ENCODE measurements at regions not wholly inside any gene's neighbourhood (a gene's known extent, or its start where the extent isn't known, plus 50 kb on each side); places are given as distances from the start of the nearest gene placed in this dataset.
A peak's percentile ranks its signal among the peaks of the same experiment; 100 is the strongest.

DNA sequence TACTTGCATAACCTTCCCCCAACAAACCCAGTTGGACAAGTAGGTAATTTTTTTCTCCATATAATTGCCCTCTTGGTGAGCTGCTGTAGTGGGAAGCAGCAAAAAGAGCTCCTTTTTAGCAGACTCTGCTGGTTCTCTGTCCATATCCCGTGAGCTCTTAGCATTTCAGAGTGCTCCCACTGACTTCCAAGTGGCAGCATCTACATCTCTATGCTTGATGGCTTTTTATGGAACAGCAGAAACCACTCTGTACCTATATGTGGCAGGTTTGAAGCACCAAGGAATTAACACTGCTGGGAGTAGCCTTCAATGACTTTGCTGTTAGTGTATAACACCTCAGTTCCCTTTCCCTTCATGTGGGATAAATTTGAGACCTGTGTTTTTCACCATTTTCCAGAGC lies 168.4 kb upstream of the NHS start:
- TF ChIP-seq, protein P1, sequence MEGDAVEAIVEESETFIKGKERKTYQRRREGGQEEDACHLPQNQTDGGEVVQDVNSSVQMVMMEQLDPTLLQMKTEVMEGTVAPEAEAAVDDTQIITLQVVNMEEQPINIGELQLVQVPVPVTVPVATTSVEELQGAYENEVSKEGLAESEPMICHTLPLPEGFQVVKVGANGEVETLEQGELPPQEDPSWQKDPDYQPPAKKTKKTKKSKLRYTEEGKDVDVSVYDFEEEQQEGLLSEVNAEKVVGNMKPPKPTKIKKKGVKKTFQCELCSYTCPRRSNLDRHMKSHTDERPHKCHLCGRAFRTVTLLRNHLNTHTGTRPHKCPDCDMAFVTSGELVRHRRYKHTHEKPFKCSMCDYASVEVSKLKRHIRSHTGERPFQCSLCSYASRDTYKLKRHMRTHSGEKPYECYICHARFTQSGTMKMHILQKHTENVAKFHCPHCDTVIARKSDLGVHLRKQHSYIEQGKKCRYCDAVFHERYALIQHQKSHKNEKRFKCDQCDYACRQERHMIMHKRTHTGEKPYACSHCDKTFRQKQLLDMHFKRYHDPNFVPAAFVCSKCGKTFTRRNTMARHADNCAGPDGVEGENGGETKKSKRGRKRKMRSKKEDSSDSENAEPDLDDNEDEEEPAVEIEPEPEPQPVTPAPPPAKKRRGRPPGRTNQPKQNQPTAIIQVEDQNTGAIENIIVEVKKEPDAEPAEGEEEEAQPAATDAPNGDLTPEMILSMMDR (IDR thresholded peaks at IDR 0.05): no peak

DNA sequence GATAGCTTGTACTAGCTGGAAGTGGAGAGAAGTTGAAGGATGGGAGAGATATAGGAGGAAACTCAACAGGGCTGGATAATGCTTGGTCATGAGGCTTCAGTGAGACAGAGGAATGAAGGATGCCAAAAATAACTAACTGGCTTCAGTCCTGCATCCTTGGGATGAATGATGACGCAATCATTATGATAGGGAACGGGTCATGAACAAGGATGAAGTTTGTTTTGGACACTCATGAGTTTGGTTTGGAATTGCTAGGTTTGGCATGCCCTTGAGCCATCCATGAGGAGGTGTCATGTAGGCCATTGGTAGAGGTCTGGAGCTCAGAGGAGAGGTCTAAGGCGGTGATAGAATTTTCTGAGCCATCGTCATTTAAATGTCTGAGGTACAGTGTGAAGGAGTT lies 160.0 kb upstream of the NHS start:
- H3K9me3 ChIP-seq: no peaks in the 10 kb centered on the region
- H3K4me3 ChIP-seq (ENCODE audit: low read depth in 1 of 2, low read length in 1 of 2): no peak overlapping the region
- H3K4me1 ChIP-seq (ENCODE audit: control insufficient read depth in 1 of 2, insufficient read depth in 1 of 2, low read depth in 1 of 2, low read length in 1 of 2): no peaks in the 10 kb centered on the region
- H3K36me3 ChIP-seq: no peaks in the 10 kb centered on the region
- TF ChIP-seq, protein P1 (IDR thresholded peaks at IDR 0.05): no peak
- H3K27me3 ChIP-seq: no peaks in the 10 kb centered on the region
- H3K27ac ChIP-seq: no peak overlapping the region

More for the DNA sequence above, 168.4 kb upstream of the NHS start:
- H3K27me3 ChIP-seq: no peaks in the 10 kb centered on the region
- no peak overlapping the region for H3K27ac ChIP-seq
- H3K9me3 ChIP-seq: no peaks in the 10 kb centered on the region
- no peaks in the 10 kb centered on the region for H3K36me3 ChIP-seq
- no peaks in the 10 kb centered on the region for H3K4me1 ChIP-seq (ENCODE audit: control insufficient read depth in 1 of 2, insufficient read depth in 1 of 2, low read depth in 1 of 2, low read length in 1 of 2)
- no peak overlapping the region for H3K4me3 ChIP-seq (ENCODE audit: low read depth in 1 of 2, low read length in 1 of 2)

DNA sequence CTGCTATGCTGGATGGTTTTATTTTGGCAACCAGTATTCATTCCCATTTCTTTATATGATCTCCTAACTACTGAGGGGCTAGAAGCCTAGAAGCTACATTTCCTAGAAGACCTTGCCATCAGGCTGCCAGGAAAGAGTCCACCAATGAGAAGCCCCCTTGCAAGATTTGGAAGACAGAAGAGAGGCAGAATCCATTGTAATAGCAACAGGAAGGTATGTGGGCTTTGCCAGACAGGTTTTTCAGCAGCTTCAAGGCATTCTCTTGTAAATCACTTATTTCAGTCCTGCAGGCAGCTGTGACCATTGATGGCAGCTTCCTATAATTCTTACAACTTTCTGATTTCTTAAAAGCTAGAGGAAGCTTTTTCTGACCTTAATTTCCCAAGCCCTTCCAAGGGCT lies 148.3 kb upstream of the NHS start:
- TF ChIP-seq, protein P1 (IDR thresholded peaks at IDR 0.05): no peak
- Histone ChIP-seq H3K4me1 (ENCODE audit: control insufficient read depth in 1 of 2, insufficient read depth in 1 of 2, low read depth in 1 of 2, low read length in 1 of 2) (no peaks in the 10 kb centered on the region), H3K27ac (no peak overlapping the region), H3K4me3 (ENCODE audit: low read depth in 1 of 2, low read length in 1 of 2) (no peak overlapping the region), H3K27me3 (no peaks in the 10 kb centered on the region), H3K9me3 (no peaks in the 10 kb centered on the region), H3K36me3 (no peaks in the 10 kb centered on the region)

DNA sequence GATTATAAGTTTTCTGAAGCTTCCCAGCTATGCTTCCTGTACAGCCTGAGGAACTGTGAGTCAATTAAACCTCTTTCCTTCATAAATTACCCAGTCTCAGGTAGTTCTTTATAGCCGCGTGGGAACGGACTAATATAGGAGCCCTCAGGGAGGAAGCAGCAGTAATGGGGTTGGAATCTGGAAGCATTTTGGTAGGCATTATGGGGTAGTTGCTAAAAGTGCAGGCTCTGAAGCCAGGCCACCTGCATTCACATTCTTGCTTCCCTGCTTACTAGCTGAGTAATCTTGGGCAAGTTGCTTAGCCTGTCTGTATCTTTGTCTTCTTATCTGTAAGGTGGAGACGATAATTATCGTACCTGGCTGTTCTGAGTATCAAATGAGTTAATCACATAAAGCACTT lies 137.9 kb upstream of the NHS start:
- Histone ChIP-seq H3K4me3 (ENCODE audit: low read depth in 1 of 2, low read length in 1 of 2) (no peak overlapping the region), H3K4me1 (ENCODE audit: control insufficient read depth in 1 of 2, insufficient read depth in 1 of 2, low read depth in 1 of 2, low read length in 1 of 2) (no peaks in the 10 kb centered on the region), H3K27ac (no peak overlapping the region), H3K36me3 (no peaks in the 10 kb centered on the region), H3K27me3 (no peaks in the 10 kb centered on the region), H3K9me3 (no peaks in the 10 kb centered on the region)
- TF ChIP-seq, protein P1 (IDR thresholded peaks at IDR 0.05): no peak

DNA sequence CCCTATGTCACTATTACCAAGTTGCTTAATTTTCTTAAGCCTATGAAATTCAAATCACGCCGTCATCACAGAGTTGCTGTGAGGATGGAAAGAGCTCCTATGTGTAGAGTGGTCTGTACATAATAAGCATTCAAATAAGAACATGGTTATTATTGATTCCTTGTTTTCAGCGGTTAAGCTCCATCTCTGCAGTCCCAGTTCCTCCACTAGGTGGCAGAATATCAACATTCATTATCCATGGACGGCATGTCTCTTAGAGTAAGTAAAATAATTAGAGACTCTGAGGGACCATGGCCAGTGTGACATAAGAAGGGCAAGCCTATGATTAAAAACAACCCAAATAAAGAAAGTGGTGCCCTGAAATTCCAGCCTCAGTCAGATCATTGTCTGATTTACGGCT lies 132.5 kb upstream of the NHS start:
- H3K36me3 ChIP-seq: no peaks in the 10 kb centered on the region
- TF ChIP-seq, protein P1 (IDR thresholded peaks at IDR 0.05): peak; percentile 43
- H3K4me3 ChIP-seq (ENCODE audit: low read depth in 1 of 2, low read length in 1 of 2): no peak overlapping the region
- no peak overlapping the region for H3K27ac ChIP-seq
- no peaks in the 10 kb centered on the region for H3K4me1 ChIP-seq (ENCODE audit: control insufficient read depth in 1 of 2, insufficient read depth in 1 of 2, low read depth in 1 of 2, low read length in 1 of 2)
- no peaks in the 10 kb centered on the region for H3K9me3 ChIP-seq
- H3K27me3 ChIP-seq: no peaks in the 10 kb centered on the region

DNA sequence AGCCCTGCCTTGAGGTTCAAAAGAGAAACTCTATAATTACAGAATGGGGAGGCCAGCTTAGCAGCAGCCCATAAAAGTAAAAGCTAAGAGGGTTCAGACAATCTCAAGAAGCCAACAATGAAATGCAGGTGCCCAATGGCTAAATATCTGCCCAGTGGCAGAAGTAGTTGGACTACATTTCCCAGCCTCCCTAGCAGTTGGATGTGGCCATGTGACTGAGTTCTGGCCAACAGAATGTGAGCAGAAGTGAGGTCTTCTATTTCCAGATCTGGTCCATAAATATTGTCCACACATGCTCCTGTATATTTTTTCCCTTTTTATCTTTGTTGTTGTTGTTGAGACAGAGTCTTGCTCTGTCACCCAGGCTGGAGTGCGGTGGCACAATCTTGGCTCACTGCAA lies 127.9 kb upstream of the NHS start:
- no peaks in the 10 kb centered on the region for H3K4me1 ChIP-seq (ENCODE audit: control insufficient read depth in 1 of 2, insufficient read depth in 1 of 2, low read depth in 1 of 2, low read length in 1 of 2)
- no peaks in the 10 kb centered on the region for H3K36me3 ChIP-seq
- H3K27me3 ChIP-seq: no peaks in the 10 kb centered on the region
- H3K9me3 ChIP-seq: no peaks in the 10 kb centered on the region
- TF ChIP-seq, protein P1 (IDR thresholded peaks at IDR 0.05): no peak
- no peak overlapping the region for H3K27ac ChIP-seq
- no peak overlapping the region for H3K4me3 ChIP-seq (ENCODE audit: low read depth in 1 of 2, low read length in 1 of 2)

Data from neutrophil (primary cell).